MM.1S (cell line): ENCODE measurements at regions not wholly inside any gene's neighbourhood (a gene's known extent, or its start where the extent isn't known, plus 50 kb on each side); places are given as distances from the start of the nearest gene placed in this dataset.

Source experiments
- CTCF ChIP-seq: fragments of 300-600 bp; sonication (generic); IDR thresholded peaks from 2 replicates; pipeline ENCODE4 v1.5.1; 2016; ENCODE audit warnings: antibody characterized with exemption, low read length, mixed read lengths
- EZH2 ChIP-seq: fragments of 300-600 bp; sonication (generic); optimal IDR thresholded peaks from 2 replicates; pipeline ENCODE3; 2017; ENCODE audit warnings: low read depth, mild to moderate bottlenecking, antibody characterized with exemption, low read length, mixed read lengths

GRCh38 chr14:84857571-84857970 is 672.4 kb upstream of the FLRT2 start:
- TF ChIP-seq CTCF (no peak), EZH2 (no peak)
